Vagina (tissue), 2 donors: ENCODE measurements at regions not wholly inside any gene's neighbourhood (a gene's known extent, or its start where the extent isn't known, plus 50 kb on each side); places are given as distances from the start of the nearest gene placed in this dataset.

Source experiments
- POLR2A ChIP-seq, 2 donors: fragments of 450-650 bp; IDR thresholded peaks; one replicate each; pipeline ENCODE4 v1.6.1; 2017; ENCODE audit warnings: antibody characterized with exemption in 2 of 2, mild to moderate bottlenecking in 2 of 2, moderate library complexity in 2 of 2
- POLR2AphosphoS5 ChIP-seq, 2 donors: sonication (generic); formaldehyde crosslinking; IDR thresholded peaks; one replicate each; pipeline ENCODE4 v1.9.0; 2017; ENCODE audit warnings: antibody characterized with exemption in 2 of 2, mild to moderate bottlenecking in 2 of 2, low read depth in 1 of 2; ENCODE audit not compliant: insufficient read depth in 1 of 2
- TF ChIP-seq, protein P1 (sequence below), 3 experiments: fragments of 450-650 bp in 2 of 3; fragments of 200-600 bp in 1 of 3; sonication (generic) in 1 of 3; IDR thresholded peaks; one replicate each; pipeline ENCODE4 v1.5.1; 2017 to 2019; ENCODE audit warnings: antibody characterized with exemption in 3 of 3, mild to moderate bottlenecking in 2 of 3, moderate library complexity in 2 of 3

GRCh38 chr12:78725951-78726580 lies 138.5 kb upstream of the SYT1 start:
- TF ChIP-seq POLR2A (IDR thresholded peaks at IDR 0.05) (no peak), POLR2AphosphoS5 (IDR thresholded peaks at IDR 0.05; ENCODE audit: insufficient read depth in 1 of 2, low read depth in 1 of 2) (no peak)
- TF ChIP-seq, protein P1, sequence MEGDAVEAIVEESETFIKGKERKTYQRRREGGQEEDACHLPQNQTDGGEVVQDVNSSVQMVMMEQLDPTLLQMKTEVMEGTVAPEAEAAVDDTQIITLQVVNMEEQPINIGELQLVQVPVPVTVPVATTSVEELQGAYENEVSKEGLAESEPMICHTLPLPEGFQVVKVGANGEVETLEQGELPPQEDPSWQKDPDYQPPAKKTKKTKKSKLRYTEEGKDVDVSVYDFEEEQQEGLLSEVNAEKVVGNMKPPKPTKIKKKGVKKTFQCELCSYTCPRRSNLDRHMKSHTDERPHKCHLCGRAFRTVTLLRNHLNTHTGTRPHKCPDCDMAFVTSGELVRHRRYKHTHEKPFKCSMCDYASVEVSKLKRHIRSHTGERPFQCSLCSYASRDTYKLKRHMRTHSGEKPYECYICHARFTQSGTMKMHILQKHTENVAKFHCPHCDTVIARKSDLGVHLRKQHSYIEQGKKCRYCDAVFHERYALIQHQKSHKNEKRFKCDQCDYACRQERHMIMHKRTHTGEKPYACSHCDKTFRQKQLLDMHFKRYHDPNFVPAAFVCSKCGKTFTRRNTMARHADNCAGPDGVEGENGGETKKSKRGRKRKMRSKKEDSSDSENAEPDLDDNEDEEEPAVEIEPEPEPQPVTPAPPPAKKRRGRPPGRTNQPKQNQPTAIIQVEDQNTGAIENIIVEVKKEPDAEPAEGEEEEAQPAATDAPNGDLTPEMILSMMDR (IDR thresholded peaks at IDR 0.05) = no peak
